DND-41 (cell line): ENCODE measurements at regions not wholly inside any gene's neighbourhood (a gene's known extent, or its start where the extent isn't known, plus 50 kb on each side); places are given as distances from the start of the nearest gene placed in this dataset.

Source experiments
- ATAC-seq: fragments of 200-7000 bp; cut with Tn5 transposase; 3 replicates; pipeline ENCODE4 v1.9.1; 2021; ENCODE audit warnings: low read depth; ENCODE audit not compliant: insufficient read depth
- DNase-seq: peaks from one replicate; pipeline ENCODE4 v3.0.0-alpha.2; 2020
- H2AFZ ChIP-seq: 2 replicates; pipeline ENCODE4 v1.6.0; 2012; ENCODE audit warnings: low read depth, low read length
- H3K27ac ChIP-seq: 2 replicates; pipeline ENCODE4 v1.5.1; 2012; ENCODE audit warnings: low read length, inconsistent platforms
- H3K27me3 ChIP-seq: fragments of 200-600 bp; sonication (generic); 2 replicates; pipeline ENCODE4 v1.6.0; 2012; ENCODE audit warnings: low read length, mild to moderate bottlenecking, inconsistent platforms; ENCODE audit not compliant: insufficient read depth, poor library complexity
- H3K36me3 ChIP-seq: 2 replicates; pipeline ENCODE4 v1.5.1; 2012; ENCODE audit warnings: low read length, inconsistent platforms; ENCODE audit not compliant: insufficient read depth
- H3K4me1 ChIP-seq: 2 replicates; pipeline ENCODE4 v1.5.1; 2012; ENCODE audit warnings: mild to moderate bottlenecking, low read length; ENCODE audit not compliant: insufficient read depth
- H3K4me2 ChIP-seq: 2 replicates; pipeline ENCODE4 v1.6.0; 2012; ENCODE audit warnings: mild to moderate bottlenecking, moderate library complexity, low read length, inconsistent platforms; ENCODE audit not compliant: insufficient read depth
- H3K4me3 ChIP-seq, 2 experiments: fragments of 200-600 bp in 1 of 2; shearing (Covaris generic) in 1 of 2; 2 replicates each; pipeline ENCODE4 v1.5.1; 2012 to 2016; ENCODE audit warnings: inconsistent platforms in 2 of 2, low read length in 2 of 2, mild to moderate bottlenecking in 2 of 2, low read depth in 1 of 2, moderate library complexity in 1 of 2
- H3K79me2 ChIP-seq: 2 replicates; pipeline ENCODE4 v1.6.0; 2012; ENCODE audit warnings: low read length, inconsistent platforms; ENCODE audit not compliant: insufficient read depth
- H3K9ac ChIP-seq: 2 replicates; pipeline ENCODE4 v1.6.0; 2012; ENCODE audit warnings: low read depth, mild to moderate bottlenecking, inconsistent platforms, low read length, moderate library complexity
- H3K9me3 ChIP-seq: 2 replicates; pipeline ENCODE4 v1.5.1; 2012; ENCODE audit warnings: low read length, moderate library complexity, mild to moderate bottlenecking, inconsistent platforms; ENCODE audit not compliant: insufficient read depth, severe bottlenecking
- H4K20me1 ChIP-seq: 2 replicates; pipeline ENCODE4 v1.6.0; 2012; ENCODE audit warnings: low read length; ENCODE audit not compliant: insufficient read depth
- EZH2 ChIP-seq: IDR thresholded peaks from 3 replicates; pipeline ENCODE4 v1.6.1; 2012; ENCODE audit warnings: borderline replicate concordance, low read depth, mild to moderate bottlenecking, moderate library complexity, low read length, inconsistent platforms; ENCODE audit not compliant: severe bottlenecking
- TF ChIP-seq, protein P1 (sequence below): IDR thresholded peaks from 2 replicates; pipeline ENCODE4 v1.5.1; 2012; ENCODE audit warnings: borderline replicate concordance, low read length, moderate library complexity, mild to moderate bottlenecking; ENCODE audit not compliant: poor library complexity, severe bottlenecking; ENCODE audit errors: extremely low read depth

GRCh38 chr4:45803994-45804393 lies 319.9 kb downstream of the GABRG1 start:
- no peak overlapping the region for H3K9ac ChIP-seq
- no peak overlapping the region for H3K4me3 ChIP-seq
- no peaks in the 10 kb centered on the region for H3K4me1 ChIP-seq
- H3K36me3 ChIP-seq: no peaks in the 10 kb centered on the region
- TF ChIP-seq EZH2: no peak
- TF ChIP-seq, protein P1, sequence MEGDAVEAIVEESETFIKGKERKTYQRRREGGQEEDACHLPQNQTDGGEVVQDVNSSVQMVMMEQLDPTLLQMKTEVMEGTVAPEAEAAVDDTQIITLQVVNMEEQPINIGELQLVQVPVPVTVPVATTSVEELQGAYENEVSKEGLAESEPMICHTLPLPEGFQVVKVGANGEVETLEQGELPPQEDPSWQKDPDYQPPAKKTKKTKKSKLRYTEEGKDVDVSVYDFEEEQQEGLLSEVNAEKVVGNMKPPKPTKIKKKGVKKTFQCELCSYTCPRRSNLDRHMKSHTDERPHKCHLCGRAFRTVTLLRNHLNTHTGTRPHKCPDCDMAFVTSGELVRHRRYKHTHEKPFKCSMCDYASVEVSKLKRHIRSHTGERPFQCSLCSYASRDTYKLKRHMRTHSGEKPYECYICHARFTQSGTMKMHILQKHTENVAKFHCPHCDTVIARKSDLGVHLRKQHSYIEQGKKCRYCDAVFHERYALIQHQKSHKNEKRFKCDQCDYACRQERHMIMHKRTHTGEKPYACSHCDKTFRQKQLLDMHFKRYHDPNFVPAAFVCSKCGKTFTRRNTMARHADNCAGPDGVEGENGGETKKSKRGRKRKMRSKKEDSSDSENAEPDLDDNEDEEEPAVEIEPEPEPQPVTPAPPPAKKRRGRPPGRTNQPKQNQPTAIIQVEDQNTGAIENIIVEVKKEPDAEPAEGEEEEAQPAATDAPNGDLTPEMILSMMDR: no peak
- H3K27ac ChIP-seq: no peak overlapping the region
- H3K79me2 ChIP-seq: no peaks in the 10 kb centered on the region
- no peaks in the 10 kb centered on the region for H3K27me3 ChIP-seq
- H2AFZ ChIP-seq: no peak overlapping the region
- no peaks in the 10 kb centered on the region for H4K20me1 ChIP-seq
- DNase-seq (no peak), ATAC-seq (no peak)
- no peaks in the 10 kb centered on the region for H3K9me3 ChIP-seq
- H3K4me2 ChIP-seq: no peak overlapping the region

DNA sequence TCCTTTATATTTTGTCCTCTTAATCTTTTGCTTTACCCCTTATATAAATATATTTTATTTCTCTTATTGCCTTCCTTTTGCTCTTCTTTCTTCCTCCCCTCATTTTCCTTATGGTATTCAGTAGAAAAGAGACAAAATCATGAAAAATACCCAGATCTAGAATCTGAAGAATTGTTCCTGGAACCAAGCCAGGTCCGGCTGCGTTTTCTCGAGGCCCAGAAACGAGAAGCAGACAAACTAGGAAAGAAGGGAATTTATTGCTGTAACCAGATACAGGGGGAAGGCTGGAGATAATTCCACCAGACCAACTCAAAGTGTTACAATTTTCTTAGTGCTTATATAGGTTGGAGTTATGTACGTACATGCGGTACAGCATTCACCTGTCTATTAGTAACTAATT lies 328.7 kb downstream of the GABRG1 start:
- H2AFZ ChIP-seq: no peak overlapping the region
- no peak overlapping the region for H3K4me2 ChIP-seq
- no peaks in the 10 kb centered on the region for H3K4me1 ChIP-seq
- no peaks in the 10 kb centered on the region for H3K79me2 ChIP-seq
- no peaks in the 10 kb centered on the region for H4K20me1 ChIP-seq
- H3K27ac ChIP-seq: no peak overlapping the region
- H3K27me3 ChIP-seq: no peaks in the 10 kb centered on the region
- H3K9ac ChIP-seq: no peak overlapping the region
- no peak for TF ChIP-seq EZH2
- TF ChIP-seq, protein P1: no peak
- DNase-seq (no peak), ATAC-seq (no peak)
- no peaks in the 10 kb centered on the region for H3K9me3 ChIP-seq
- H3K36me3 ChIP-seq: no peaks in the 10 kb centered on the region
- no peak overlapping the region for H3K4me3 ChIP-seq

DNA sequence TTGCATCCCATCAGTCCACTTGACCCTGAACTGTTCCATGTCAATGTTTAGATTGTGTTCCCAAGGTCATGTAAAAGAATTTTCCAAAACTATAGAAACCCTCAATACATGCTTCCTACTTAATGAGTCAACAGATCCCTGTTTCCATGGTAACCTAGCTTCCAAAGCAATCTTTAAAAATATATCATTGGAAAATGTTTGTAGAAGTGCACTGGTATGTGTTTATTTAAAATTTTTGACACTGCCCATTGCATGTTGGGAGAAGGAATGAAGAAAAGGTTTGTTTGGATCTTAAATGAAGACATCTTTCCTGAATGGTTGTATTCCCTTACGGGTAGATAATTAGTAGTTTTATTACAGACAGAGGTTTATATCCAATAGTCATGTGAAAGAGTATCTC lies 345.3 kb downstream of the GABRG1 start:
- Histone ChIP-seq H3K9ac (no peak overlapping the region), H3K27me3 (no peaks in the 10 kb centered on the region)
- ATAC-seq: no peak

More for the DNA sequence above, 345.3 kb downstream of the GABRG1 start:
- Histone ChIP-seq H3K4me2 (no peak overlapping the region), H3K4me1 (no peaks in the 10 kb centered on the region), H3K27ac (no peak overlapping the region), H2AFZ (no peak overlapping the region), H3K4me3 (no peak overlapping the region), H3K79me2 (no peaks in the 10 kb centered on the region), H3K36me3 (no peaks in the 10 kb centered on the region), H4K20me1 (no peaks in the 10 kb centered on the region), H3K9me3 (no peaks in the 10 kb centered on the region)
- no peak for DNase-seq
- no peak for TF ChIP-seq EZH2
- TF ChIP-seq, protein P1: no peak
